Hematopoietic multipotent progenitor cell (in vitro differentiated cells): ENCODE measurements at regions not wholly inside any gene's neighbourhood (a gene's known extent, or its start where the extent isn't known, plus 50 kb on each side); places are given as distances from the start of the nearest gene placed in this dataset.
A peak's percentile ranks its signal among the peaks of the same experiment; 100 is the strongest.
"Not testable (repeated sequence)": the region's sequence is repeated elsewhere in the genome, so short reads cannot be mapped to it uniquely, and the experiment has no call there.

Experiments
- DNase-seq, 3 donors: peaks; one replicate each; pipeline ENCODE4 v3.0.0-alpha.2; 2011 to 2015; ENCODE audit warnings: low read depth in 2 of 3, low spot score in 2 of 3

- peak in 2 of 3 donors; percentile 65 to 85 for DNase-seq
Measured at GRCh38 chr10:20616918-20617810, 279.9 kb downstream of the NEBL start.

DNA sequence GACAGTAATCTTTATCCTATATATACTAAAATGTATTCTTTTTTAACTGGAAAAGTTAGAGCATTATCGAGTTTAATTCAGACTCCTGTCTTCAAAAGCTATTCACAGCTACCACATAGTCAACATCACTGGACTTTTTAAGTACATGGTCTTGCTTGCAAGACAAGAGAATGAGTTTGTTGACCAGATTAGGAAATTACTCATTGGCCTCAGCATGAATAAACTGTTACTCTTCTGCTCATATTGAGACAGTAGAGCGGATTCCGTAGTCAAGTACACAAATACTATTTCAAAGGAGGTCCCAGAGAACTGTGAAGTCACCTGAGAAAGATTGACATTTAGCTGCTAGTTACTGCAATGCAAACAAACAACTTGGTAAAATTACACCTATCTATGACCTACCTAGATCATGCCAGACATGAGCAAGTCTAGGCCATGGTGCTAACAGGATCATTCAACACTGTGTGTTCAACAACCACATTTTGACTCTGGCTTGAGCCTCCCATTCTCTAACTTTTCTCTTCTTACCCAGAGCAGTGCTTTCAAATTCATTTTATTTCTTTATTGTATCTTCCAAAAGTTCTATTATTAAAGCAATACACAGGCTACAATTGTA is 280.9 kb downstream of the NEBL start:
- DNase-seq = no peak

DNA sequence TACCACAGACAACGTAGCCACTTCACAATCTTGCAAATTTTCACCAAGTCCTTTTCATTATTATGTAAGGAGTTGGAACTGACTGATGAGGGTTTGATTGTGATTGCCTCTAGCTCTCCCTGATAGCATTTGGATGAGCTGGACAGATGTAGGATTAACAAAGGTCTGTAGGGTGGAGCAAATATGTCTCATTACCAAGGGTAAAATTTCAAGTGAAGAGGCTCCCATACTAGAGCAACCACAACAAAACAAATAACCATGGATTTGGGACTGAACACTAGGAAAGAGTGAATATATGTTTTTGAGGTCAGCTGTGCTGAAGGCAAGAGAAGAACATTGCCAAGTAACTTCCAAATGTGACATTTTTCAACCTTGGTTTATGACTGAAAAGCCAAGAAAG is 281.7 kb downstream of the NEBL start:
- DNase-seq = no peak

DNA sequence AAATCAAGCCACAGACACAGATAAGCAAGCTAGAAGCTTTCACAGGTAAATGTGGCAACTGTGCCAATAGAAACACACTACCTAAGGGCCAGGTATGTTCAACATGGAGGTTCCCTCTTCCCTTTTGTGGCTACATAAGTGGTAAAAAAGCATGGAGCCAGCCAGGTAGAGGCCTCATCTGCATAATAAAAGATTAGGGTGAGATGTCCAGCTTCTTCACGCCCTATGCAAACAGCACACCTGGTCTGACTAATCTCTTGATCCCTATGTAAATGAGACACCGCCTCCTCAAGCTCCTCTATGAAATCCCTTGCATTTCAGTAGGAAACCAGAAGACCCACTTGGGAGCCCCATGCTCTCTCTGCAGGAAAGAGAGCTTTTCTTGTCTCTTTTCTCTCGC is 282.2 kb downstream of the NEBL start:
- DNase-seq = no peak

DNA sequence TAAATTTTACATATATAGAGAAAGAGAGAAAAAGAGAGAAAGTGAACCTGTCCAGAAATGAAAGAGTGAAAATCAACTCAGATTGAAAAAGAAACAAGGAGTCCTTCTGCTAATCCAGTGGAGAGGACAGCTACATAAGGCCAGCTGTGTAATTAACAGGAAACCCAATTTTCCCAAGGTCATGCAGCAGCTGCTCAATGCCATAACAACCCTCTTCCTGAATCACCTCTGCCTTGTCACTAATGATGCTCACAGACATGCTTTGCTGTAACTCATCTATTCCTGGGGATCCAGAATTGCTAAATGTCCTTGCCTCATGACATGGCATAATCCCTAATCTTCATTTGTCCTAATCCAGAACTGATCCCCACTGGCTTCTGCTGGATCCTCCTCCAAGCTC is 288.6 kb downstream of the NEBL start:
- no peak for DNase-seq

- no peak for DNase-seq
Measured at GRCh38 chr10:20606985-20607384, 290.1 kb downstream of the NEBL start.

- no peak for DNase-seq
Measured at GRCh38 chr10:20601941-20602461, 295.1 kb downstream of the NEBL start.

DNA sequence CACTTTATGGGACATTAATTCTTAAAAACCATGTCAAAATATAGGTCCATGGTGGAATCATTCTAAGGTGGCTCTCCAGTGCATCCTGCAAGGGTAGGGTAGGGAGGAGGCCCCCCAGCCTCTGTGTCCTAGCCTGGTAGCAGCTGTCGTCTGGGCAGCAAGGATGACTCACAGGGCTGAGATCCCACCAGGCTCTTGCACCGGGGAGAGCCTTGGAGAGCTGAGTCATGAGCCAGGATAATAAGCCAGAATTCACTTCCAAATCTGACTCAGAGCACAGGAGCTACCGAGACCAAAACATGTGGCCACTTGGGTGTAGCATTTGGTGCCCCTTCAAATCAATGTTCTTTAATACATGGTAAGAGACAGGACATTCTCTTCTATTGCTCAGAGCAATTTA is 298.5 kb downstream of the NEBL start:
- DNase-seq = peak in 1 of 3 donors; percentile 12

GRCh38 chr10:20596911-20597310 is 300.2 kb downstream of the NEBL start:
- no peak for DNase-seq

DNA sequence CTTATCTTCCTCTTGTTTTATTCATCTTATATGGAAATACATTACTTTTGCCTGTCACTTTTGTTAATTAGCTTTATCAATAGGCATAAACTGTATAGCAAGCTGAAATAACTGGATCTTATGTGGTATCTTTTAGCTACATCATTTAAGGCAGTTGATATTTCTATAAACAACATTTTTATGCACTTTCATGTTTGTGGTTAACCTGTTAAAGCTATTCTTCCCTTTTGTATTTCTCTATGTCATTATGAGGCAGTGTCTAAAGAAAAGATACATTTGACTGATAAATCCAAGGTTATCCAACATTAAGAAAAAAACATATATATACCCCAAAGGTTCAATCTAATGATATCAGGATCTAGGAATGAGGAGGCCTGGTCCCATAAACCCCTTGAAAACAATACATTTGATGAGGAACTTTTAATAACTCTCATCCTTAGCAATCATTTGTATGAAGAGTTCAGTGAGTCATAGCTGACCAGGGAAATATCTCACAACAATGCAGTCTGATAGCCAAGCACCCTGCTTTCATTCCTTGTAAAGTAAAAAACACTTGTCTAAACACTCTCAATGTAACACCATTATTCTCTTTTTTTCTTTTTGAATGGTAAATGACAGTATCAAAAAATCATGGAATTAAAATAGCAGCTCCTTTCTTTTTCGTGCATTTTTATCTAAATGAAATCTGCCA is 300.9 kb downstream of the NEBL start:
- DNase-seq = peak in 2 of 3 donors; percentile 13 to 54

- DNase-seq = no peak
Measured at GRCh38 chr10:20593649-20594048, 303.5 kb downstream of the NEBL start.

- DNase-seq = no peak
Measured at GRCh38 chr10:20582041-20582440, 315.1 kb downstream of the NEBL start.

- no peak for DNase-seq
Measured at GRCh38 chr10:20573924-20574323, 323.2 kb downstream of the NEBL start.

DNA sequence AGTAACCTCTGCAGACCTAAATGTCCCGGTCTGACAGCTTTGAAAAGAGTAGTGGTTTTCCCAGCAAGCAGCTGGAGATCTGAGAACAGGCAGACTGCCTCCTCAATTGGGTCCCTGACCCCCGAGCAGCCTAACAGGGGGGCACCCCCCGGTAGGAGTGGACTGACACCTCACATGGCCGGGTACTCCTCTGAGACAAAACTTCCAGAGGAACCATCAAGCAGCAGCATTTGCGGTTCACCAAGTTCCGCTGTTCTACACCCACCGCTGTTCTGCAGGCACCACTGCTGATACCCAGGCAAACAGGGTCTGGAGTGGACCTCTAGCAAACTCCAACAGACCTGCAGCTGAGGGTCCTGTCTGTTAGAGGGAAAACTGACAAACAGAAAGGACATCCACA is 341.1 kb downstream of the NEBL start:
- DNase-seq = not testable (repeated sequence)

GRCh38 chr10:20552382-20552781 is 344.7 kb downstream of the NEBL start:
- peak in 1 of 3 donors; percentile 56 for DNase-seq

- no peak for DNase-seq
Measured at GRCh38 chr10:20551761-20552160, 345.4 kb downstream of the NEBL start.

GRCh38 chr10:20535897-20536881 is 360.9 kb downstream of the NEBL start:
- DNase-seq = no peak

GRCh38 chr10:20531241-20531883 is 365.7 kb downstream of the NEBL start:
- DNase-seq = not testable (repeated sequence)

DNA sequence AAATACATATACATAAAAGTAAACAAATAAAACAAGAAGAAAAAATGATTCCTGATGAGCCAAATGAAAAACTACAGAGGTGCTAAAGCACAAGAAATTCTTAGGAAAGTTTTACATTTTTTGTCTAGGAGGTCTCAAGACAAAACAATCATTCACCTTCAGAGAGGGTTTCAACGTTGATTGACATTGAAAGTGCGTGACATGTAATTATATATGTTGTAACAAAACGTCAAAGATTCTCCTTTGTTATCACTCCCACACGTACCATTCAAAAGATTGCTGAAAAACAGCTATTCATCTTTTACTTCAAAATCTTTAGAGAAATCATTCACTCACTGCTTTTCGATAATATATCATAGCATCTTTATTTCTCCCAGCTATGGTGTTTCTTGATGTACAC is 375.9 kb downstream of the NEBL start:
- no peak for DNase-seq

DNA sequence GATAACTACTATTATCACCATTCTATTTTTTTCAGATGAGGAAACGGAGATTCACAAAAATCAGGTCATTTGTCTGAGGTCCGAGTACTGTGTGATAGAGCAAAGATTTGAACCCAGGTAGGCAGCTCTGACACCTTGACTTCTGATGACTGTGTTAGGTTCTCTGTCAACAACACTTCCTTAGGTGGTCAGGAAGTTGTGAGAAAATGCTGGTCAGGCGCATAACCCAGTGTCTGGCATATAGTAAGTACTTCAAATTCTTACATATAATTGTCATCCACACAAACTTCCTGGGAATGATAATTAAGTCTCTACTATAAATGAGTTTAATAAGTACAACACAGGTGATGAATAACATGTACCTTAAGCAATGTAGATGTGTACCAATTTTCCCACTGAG is 381.5 kb downstream of the NEBL start:
- no peak for DNase-seq
